NOMO-1 treated with DMSO at 0.1 percent for 48 hours (cell line): ENCODE measurements at regions not wholly inside any gene's neighbourhood (a gene's known extent, or its start where the extent isn't known, plus 50 kb on each side); places are given as distances from the start of the nearest gene placed in this dataset.
"Not testable (repeated sequence)": the region's sequence is repeated elsewhere in the genome, so short reads cannot be mapped to it uniquely, and the experiment has no call there.

ENCODE experiments used
- DNase-seq: peaks from one replicate; lab custom pipeline; 2025; ENCODE audit not compliant: unreplicated experiment; lab: John Stamatoyannopoulos, UW

DNA sequence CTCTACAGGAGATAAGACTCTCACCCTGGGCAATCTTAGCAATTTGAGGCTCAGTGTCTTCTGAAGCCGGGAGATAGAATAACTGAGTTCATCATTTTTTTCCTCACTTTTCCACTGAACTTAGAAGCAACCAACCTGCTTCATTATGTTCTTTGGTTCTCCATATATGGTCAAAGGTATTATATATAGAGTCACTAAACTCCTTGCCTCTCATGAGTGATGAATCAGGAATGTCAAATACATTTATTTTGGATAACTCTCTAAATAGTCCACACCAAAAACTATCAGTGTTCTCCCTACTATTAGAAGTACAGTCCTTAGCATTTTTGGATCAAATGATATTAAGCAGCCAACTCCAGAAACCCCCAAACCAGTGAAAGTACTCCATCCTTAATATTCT, 421.5 kb upstream of the EPHA5 start:
- no peak for DNase-seq

DNA sequence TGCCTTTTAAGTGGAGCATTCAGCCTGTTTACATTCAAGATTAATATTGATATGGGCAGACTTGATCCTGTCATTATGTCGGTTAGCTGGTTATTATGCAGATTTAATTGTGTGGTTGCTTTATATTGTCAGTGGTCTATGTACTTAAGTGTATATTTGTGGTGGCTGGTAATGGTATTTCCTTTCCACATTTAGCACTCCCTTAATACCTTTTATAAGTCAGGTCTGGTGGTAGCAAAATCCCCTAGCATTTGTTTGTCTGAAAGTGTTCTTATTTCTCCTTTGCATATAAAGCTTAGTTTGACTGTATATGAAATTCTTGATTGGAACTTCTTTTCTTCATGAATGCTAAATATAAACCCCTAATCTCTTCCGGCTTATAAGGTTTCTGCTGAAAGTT, 403.7 kb upstream of the EPHA5 start:
- no peak for DNase-seq

DNA sequence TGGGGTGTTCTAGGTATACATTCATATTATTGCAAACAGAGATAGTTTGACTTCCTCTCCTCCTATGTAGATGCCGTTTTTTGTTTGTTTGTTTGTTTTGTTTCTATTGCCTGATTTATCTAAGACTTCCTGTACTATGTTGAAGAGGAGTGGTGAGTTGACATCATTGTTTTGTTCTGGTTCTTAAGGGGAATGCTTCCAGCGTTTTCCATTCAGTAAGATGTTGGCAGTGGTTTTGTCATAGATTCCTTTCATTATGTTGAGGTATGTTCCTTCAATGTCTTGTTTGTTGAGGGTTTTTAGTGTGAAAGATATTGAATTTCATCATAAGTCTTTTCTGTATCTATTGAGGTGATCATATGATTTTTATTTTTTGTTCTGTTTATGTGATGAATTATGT, 401.6 kb upstream of the EPHA5 start:
- DNase-seq, result no peak

DNA sequence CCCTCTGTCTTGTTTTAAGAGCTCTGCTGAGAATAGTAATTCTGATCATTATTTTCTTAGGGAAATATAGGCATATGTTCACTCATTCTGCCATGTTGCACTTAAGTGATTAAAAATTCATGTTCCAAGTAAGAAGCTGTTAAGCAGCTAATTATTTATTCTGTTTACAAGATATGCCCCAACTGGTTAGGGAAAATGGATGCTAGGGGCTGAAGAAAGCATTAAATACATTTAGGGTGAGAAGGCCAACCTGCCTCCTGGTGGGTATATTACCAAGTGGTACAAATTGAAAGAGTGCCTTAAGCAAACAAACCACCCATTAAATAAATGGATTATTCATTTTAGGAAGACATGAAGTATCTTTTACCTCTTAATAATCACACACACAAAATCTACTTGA, 392.6 kb upstream of the EPHA5 start:
- DNase-seq, result no peak

DNA sequence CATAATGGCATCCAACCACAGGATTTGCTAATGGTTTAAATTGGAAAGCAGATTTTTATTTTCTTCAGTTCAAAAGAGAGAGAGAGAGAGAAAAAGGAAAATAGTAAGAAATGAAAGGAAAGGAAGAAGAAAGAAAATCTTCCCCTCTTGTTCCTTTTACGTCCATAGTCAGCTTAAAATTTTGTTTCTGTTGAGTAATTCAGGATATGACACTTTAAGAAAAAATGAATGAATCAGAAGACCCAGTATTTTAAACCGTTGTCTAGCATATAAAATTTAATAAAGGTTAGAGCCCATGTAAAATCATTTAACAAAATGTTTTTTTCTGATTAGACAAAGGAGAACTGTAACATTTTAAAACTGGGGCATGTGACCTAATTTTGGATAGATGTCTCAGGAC, 391.8 kb upstream of the EPHA5 start:
- DNase-seq, result no peak

DNA sequence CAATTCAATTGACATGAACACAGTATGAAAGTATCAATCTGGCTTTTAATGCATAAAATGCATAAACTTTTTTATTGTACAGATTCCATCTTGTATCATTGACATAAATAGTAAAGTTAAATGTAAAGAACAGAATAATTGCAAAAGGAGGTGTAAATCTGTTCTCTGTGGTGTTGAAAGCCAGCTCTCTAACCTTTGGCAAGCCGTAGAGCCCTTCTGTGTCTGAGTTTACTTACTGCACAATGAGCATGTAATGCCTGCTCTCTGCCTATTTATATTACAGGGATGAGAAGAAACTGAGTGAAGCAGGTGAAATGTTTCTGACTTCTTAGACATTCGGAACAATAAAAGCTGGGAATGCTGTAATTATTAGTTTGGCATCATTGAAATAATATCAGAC, 389.3 kb upstream of the EPHA5 start:
- no peak for DNase-seq

DNA sequence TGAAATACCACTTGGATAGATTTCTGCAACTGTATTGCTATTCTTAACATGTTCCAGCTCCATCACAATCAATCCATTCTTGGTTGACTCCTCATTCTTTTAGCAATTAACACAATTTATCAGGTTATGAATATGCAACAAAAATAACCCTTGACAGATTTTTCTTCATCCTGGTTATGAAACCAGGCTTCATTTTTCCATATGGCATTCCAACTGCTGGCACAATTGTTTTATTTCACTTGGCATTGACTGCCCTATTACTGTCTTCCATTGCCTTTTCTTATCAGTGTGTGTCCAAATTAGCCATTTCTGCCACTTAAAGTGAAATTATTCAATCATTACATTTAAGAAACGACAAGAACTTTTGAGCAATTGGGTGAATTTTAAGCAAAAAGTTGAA, 388.8 kb upstream of the EPHA5 start:
- no peak for DNase-seq

DNA sequence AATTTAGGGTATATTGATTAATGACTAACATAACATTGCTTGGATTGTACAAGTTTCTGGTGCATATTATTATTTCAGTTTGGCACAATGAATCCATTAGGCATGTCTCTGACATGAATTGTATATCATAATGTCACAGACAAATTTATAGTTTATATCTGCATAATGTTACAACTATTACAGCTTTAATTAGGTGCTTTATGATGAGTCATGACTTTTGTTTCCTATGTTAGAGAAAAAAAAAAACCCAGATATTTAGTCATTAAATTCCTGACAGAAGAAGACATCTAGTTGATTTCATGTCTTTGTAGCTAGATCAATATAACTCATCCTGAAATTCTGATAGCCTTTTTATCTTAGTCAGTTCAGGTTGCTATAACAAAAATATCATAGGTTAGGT, 385.7 kb upstream of the EPHA5 start:
- DNase-seq, result no peak

DNA sequence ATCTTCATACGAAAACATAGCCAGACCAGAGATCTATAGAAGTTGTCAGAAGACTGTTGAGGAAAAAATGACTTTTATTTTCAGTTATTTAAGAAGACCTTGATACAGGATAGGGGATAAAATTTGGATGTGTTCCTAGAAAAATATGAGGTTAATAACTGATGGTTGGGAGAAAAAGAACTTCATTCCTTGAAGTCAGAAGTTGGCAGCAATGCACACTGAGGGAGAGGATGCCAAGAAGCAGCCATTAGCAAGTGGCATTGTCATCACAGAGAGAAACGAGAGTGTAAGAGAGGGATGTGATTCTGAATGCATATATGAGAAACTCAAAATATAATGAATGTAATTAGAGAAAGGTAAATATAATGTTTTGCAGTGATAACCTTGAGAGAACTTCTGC, 382.1 kb upstream of the EPHA5 start:
- DNase-seq, result no peak

DNA sequence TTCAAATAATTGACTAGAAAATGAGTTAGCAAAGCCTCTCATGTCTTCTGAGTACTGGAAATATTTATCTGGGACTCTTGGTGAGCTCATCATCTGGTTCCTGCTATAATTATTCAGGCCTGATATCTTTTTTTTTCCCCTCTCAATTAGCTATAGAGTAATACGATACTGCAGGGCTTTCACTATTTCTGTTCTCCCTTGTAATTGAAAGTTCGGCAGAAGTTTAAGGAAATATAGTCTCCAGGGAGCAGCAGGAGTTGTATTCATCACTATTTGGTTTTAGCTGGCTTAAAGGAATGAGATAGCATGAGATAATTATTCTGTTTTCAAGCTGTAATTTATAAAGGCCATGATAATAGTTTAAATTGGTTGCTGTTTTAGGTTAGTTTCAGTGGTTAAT, 378.6 kb upstream of the EPHA5 start:
- no peak for DNase-seq

DNA sequence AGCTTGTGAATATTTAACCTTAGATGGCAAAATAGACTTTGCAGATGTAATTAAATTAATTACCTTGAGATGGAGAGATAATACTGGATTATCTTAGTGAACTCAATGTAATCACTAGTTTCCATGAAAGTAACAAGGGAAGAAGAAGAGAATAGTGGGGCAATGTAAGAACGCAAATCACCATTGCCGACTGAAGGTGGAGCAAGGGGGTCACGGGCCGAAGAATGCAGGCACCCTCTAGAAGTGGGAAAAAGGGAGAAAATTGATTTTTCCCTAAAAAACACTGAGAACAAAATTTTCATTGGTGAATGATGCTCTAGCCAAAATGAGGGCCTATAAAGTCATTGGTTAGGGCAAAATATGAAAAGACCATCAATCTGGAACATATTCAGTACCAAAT, 375.6 kb upstream of the EPHA5 start:
- no peak for DNase-seq

DNA sequence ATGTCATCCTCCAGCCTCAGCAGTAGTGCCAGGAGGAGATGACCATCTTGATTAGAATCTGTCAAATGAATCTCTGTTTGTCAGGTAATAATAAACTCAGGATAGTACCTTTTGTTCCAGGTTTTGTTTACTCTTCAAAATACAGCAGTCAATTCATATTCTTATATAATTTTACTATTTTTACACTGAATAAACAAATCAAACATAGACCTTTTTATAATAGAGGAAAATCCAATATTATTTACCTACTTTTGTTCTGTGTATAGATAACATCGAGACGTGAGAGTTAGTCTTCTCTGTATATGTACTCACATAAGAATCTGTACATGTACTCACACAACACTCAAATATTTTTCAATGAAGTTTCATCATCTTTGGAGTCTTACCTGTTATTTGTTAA, 365.4 kb upstream of the EPHA5 start:
- no peak for DNase-seq

DNA sequence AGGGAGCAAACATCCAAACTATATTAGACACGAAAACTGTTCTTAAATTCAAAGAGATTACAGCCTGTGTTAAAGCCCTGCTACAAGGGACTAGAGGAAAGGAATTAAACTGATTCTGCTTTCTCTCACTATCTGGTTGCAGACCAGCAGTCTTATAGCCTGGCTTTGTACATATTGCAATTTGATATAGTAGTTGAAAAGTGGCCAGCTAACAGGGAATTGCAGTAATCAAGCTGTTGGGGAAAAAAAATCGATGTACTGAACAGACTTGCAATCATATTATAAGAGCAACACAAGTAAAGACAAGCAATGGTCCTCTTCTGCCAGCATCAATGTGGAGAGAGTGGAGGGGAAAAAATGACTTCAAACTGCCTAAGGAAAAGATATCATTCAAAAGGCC, 364.4 kb upstream of the EPHA5 start:
- DNase-seq, result no peak

DNA sequence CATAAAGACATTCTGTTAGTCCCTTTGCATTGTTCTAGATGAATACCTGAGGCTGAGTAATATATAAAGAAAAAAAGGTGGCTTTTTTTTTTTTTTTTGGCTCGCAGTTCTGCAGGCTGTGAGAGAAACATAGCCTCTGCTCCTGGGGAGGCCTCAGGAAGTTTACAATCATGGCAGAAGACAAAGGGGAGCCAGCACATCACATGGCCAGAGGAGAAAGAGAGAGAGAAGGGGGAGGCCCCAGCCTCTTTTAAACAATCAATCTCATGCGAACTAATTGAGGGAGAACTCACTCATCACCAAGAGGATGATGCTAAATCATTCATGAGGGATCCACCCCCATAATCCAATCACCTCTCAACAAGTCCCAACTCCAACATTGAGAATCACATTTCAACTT, 364.0 kb upstream of the EPHA5 start:
- DNase-seq, result no peak

DNA sequence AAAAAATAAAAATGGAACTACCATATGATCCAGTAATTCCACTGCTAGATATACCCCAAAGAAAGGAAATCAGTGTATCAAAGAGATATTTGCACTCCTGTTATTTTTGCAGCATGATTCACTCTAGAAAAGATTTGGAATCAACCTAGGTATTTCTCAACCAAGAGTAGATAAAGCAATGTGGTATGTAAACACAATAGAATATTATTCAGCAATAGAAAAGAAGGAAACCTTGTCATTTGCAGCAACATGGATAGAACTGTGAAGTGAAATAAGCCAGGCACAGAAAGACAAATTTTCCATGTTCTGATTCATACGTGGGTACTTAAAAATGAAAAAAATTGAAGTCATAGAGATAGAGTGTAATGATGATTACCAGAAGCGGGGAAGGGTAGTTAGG, 362.3 kb upstream of the EPHA5 start:
- no peak for DNase-seq

DNA sequence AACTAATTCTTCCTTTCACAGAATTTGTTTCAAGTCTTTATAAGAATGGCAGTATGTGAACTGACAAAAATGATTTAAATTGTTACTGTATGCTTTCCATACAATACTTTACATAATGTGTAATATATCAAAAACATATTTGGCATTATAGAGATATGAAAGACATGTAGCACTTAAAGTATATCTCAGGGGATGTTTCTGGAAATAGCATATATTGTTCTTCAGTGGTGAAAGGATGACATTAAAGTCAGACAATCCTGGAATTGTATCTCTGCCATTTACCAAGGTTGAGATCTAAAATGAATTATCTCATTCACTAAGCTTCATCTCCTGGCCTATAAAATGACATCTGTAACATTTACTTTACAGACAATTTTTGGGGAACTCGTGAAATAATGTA, 358.4 kb upstream of the EPHA5 start:
- no peak for DNase-seq

DNA sequence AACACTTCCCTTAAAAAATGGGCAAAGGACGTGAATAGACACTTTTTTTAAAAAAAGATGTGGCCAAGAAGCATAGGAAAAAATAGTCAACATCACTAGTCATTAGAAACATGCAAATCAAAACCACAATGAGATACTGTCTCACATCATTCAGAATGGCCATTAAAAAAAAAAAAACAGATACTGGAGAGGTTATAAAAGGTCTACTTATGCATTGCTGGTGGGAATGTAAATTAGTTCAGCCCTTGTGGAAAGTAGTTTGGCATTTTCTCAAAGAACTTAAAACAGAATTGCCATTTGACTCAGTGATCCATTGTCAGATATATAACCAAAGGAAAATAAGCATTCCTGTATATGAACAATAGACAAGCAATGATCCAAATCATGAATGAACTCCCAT, 352.8 kb upstream of the EPHA5 start:
- no peak for DNase-seq

DNA sequence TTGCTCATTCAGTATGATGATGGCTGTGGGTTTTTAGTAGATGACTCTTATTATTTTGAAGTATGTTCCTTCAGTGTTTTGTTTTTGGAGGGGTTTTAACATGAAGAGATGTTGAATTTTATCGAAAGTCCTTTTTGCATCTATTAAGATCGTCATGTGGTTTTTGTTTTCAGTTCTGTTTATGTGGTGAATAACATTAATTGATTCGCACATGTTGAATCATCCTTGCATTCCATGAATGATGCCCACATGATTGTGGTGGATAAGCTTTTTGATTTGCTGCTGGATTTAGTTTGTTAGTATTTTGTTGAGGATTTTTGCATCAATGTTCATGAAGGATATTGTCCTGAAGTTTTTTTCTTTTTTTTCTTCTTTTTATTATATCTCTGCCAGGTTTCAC, 347.4 kb upstream of the EPHA5 start:
- no peak for DNase-seq

DNA sequence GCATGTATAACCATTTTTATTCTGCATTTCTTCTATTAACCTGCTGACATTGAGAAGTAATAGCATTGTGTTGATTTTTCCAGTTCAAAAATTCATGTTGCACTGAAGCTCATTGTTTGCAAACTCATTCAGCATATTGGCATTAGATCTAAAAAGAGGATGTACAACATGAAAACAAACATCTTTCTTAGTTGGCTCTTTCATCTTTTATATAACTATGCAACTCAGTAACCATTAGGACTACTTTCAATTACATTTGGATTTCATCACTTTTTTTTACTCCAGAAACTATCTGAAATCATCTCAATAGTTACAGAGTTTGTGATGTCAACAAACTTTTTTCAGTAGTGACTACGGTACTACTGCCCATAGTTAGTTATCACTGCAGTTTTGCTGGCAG, 346.0 kb upstream of the EPHA5 start:
- no peak for DNase-seq

DNA sequence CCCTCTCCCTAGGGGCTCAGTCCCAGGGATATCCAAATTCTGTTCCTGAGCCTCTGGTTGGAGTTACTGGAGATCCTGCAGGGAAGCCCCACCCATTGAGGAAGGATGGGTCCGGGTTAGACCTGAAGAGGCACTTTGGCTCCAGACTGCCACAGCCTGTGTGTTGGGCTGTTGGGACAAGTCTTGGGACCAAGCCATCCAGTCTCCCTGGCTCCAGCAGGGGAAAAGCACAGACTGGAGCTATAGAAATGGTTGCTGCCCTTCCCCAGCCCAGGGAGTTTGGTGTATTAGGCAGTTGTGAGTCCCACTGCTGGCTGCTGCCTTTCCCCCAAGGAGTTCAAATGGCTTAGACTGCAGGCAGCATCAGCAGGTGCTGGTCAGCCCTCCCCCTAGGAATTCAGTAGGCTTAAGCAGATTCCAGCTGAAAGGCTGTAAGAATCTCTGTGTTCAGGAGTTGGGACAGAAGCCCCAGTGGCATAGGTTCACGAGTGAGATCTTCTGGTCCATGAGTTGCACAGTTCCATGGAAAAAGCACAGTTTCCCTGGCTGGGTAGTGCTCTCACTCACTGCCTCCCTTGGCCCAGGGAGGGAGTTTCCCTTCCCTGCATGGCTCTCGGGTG, 344.0 kb upstream of the EPHA5 start:
- DNase-seq, result no peak

DNA sequence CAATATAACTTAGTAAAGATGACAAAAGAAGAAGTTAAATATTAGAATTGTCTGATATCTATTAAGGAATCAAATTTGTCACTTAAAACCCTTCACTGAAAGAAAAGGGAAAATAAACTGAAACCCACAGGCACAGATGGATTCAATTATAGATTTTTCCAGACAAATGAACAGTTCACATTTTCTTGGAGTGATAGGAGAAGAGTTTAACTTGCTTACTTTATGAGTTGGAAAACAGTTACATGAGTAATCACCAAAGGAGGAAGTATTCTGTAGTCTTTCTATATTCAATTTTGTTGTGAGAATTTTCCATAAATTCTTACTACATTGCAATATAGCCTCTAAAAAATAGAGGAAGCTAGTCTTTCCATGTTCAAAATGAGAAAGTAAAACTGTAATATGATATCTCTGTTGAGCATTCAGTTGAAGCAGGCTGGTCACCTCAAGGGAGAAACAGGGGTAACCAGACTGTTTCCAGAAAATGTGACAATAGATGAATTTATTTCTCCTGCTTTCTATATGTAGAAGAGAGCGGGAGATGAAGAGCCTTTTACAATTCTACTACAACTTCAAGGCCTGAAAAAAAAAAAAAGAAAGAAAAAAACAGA, 330.3 kb upstream of the EPHA5 start:
- DNase-seq, result no peak

DNA sequence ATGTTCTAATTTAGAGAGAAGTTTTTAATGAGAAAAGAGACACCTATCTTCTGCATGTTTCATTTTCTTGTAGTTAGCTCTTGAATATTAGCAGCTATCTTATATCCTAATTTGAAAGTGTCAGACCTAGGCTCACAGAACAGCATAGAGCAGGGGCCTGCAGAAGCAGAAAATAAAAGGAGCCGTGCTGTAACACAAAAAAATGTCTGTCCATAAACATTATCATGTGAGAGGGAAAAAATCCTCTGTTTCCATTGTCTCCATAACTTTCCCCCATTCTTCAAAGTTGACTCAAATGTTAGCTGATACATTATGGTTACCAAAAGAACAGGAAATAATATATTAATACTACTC, 329.2 kb upstream of the EPHA5 start:
- DNase-seq, result no peak

DNA sequence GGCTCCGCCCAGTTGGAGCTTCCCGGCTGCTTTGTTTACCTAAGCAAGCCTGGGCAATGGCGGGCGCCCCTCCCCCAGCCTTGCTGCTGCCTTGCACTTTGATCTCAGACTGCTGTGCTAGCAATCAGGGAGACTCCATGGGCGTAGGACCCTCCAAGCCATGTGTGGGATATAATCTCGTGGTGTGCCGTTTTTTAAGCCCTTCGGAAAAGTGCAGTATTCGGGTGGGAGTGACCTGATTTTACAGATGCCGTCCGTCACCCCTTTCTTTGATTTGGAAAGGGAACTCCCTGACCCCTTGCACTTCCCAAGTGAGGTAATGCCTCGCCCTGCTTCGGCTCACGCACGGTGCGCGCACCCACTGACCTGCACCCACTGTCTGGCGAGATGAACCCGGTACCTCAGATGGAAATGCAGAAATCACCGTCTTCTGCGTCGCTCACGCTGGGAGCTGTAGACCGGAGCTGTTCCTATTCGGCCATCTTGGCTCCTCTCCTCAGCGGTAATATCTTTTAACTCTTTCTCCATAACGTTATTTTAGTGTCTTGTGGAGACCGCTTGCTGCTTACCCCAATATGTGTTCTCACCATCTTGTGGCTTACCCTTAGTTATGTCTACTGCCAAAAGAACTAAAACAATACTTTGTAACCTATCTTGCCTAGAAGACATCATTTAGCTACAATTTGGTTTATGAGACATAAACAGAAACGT, 328.7 kb upstream of the EPHA5 start:
- DNase-seq, result not testable (repeated sequence)
